BE2C (cell line): ENCODE measurements at regions not wholly inside any gene's neighbourhood (a gene's known extent, or its start where the extent isn't known, plus 50 kb on each side); places are given as distances from the start of the nearest gene placed in this dataset.

Source experiments
- DNase-seq: peaks from one replicate; pipeline ENCODE4 v3.0.0-alpha.2; 2020
- H3K27me3 ChIP-seq: fragments of 250-450 bp; sonication (Bioruptor Pico); 2 replicates; pipeline ENCODE4 v1.5.1; 2020; ENCODE audit warnings: mild to moderate bottlenecking
- H3K36me3 ChIP-seq: fragments of 250-450 bp; sonication (Bioruptor Pico); 2 replicates; pipeline ENCODE4 v1.5.1; 2020; ENCODE audit warnings: mild to moderate bottlenecking
- H3K4me1 ChIP-seq: fragments of 250-450 bp; sonication (Bioruptor Pico); 2 replicates; pipeline ENCODE4 v1.5.1; 2020
- H3K4me3 ChIP-seq: 2 replicates; pipeline ENCODE4 v1.5.1; 2011; ENCODE audit warnings: low read depth, low read length
- H3K9me3 ChIP-seq: fragments of 250-450 bp; sonication (Bioruptor Pico); 2 replicates; pipeline ENCODE4 v1.5.1; 2020
- TF ChIP-seq, protein P1 (sequence below): IDR thresholded peaks from 2 replicates; pipeline ENCODE4 v1.5.1; 2012; ENCODE audit warnings: mild to moderate bottlenecking, low read depth, low read length

- Histone ChIP-seq H3K9me3 (no peaks in the 10 kb centered on the region), H3K36me3 (no peaks in the 10 kb centered on the region), H3K4me1 (no peaks in the 10 kb centered on the region), H3K4me3 (no peak overlapping the region), H3K27me3 (no peaks in the 10 kb centered on the region)
- TF ChIP-seq, protein P1, sequence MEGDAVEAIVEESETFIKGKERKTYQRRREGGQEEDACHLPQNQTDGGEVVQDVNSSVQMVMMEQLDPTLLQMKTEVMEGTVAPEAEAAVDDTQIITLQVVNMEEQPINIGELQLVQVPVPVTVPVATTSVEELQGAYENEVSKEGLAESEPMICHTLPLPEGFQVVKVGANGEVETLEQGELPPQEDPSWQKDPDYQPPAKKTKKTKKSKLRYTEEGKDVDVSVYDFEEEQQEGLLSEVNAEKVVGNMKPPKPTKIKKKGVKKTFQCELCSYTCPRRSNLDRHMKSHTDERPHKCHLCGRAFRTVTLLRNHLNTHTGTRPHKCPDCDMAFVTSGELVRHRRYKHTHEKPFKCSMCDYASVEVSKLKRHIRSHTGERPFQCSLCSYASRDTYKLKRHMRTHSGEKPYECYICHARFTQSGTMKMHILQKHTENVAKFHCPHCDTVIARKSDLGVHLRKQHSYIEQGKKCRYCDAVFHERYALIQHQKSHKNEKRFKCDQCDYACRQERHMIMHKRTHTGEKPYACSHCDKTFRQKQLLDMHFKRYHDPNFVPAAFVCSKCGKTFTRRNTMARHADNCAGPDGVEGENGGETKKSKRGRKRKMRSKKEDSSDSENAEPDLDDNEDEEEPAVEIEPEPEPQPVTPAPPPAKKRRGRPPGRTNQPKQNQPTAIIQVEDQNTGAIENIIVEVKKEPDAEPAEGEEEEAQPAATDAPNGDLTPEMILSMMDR = no peak
- DNase-seq = no peak
Measured at GRCh38 chr5:162990063-162990462, 447.3 kb upstream of the CCNG1 start.

DNA sequence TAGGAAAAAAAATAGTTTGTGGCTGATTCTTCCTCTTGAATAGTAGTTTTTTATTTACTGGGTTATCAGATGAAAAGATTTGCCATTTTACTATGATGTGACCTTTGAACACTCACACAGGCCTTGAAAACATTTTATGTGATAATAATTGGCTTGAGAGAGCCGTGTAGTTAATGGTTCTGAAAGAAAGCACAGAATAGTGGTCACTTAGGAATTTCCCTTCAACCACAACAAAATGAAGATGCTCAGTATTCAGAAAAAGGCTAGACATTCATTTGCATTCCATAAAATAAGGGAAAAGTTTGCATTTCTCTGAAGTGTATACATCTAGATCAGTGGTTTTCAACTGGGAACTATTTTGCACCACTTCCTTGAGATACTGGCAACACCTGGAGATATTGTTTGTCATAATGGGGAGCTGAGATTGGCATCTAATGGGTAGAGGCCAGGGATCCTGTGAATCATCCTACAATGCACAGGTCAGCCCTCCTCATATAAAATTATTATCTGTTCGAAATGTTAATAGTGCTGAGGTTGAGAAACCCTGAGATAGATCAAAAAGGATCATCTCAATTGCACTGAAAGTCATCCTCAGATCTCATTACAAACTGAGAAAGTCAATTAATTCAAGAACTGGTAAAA lies 446.4 kb upstream of the CCNG1 start:
- no peak overlapping the region for H3K4me3 ChIP-seq
- no peak for DNase-seq
- H3K36me3 ChIP-seq = no peaks in the 10 kb centered on the region
- no peaks in the 10 kb centered on the region for H3K27me3 ChIP-seq
- no peaks in the 10 kb centered on the region for H3K9me3 ChIP-seq
- TF ChIP-seq, protein P1 = no peak
- H3K4me1 ChIP-seq = no peaks in the 10 kb centered on the region

GRCh38 chr5:162995568-162995967 lies 441.8 kb upstream of the CCNG1 start:
- Histone ChIP-seq H3K4me3 (no peak overlapping the region), H3K9me3 (no peaks in the 10 kb centered on the region), H3K36me3 (no peaks in the 10 kb centered on the region), H3K4me1 (no peaks in the 10 kb centered on the region), H3K27me3 (no peaks in the 10 kb centered on the region)
- no peak for DNase-seq
- TF ChIP-seq, protein P1 = no peak

DNA sequence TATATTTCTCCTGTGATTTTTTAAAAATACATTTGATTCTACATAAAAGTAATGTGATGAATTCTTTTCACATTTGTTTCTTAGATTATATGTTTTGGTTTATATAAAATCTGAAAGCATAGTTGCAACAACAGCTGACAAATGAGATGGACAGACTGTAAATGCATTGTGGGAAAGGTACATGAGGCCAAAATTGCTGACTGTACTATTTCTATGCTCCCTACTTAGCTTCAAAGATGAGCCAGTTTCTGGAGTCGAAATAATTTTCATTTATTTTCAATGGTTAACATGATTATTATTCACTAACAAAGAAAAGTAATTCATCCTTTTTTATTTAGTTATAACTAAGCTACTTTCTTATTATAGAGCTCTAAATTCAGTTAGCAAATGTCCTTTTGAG lies 441.3 kb upstream of the CCNG1 start:
- H3K4me3 ChIP-seq = no peak overlapping the region
- H3K27me3 ChIP-seq = no peaks in the 10 kb centered on the region
- no peaks in the 10 kb centered on the region for H3K9me3 ChIP-seq
- no peaks in the 10 kb centered on the region for H3K4me1 ChIP-seq
- no peak for DNase-seq
- no peaks in the 10 kb centered on the region for H3K36me3 ChIP-seq
- TF ChIP-seq, protein P1 = no peak

GRCh38 chr5:163005949-163006348 lies 431.4 kb upstream of the CCNG1 start:
- TF ChIP-seq, protein P1 = peak; percentile 16; the same call in 1 of the 2 replicates
- Histone ChIP-seq H3K27me3 (no peaks in the 10 kb centered on the region), H3K9me3 (no peaks in the 10 kb centered on the region), H3K4me1 (no peaks in the 10 kb centered on the region), H3K4me3 (no peak overlapping the region), H3K36me3 (no peaks in the 10 kb centered on the region)
- DNase-seq = no peak

GRCh38 chr5:163022582-163023128 lies 414.7 kb upstream of the CCNG1 start:
- no peaks in the 10 kb centered on the region for H3K9me3 ChIP-seq
- TF ChIP-seq, protein P1 = no peak
- H3K36me3 ChIP-seq = no peaks in the 10 kb centered on the region
- no peaks in the 10 kb centered on the region for H3K27me3 ChIP-seq
- no peak for DNase-seq
- H3K4me1 ChIP-seq = no peaks in the 10 kb centered on the region
- no peak overlapping the region for H3K4me3 ChIP-seq
